Right ventricle myocardium inferior (tissue), 1 donor: ENCODE measurements at regions not wholly inside any gene's neighbourhood (a gene's known extent, or its start where the extent isn't known, plus 50 kb on each side); places are given as distances from the start of the nearest gene placed in this dataset.
"Not testable (repeated sequence)": the region's sequence is repeated elsewhere in the genome, so short reads cannot be mapped to it uniquely, and the experiment has no call there.

Experiments used
- ATAC-seq: fragments of 200-7000 bp; cut with Tn5 transposase; one replicate; pipeline ENCODE4 v1.9.1; 2020; ENCODE audit warnings: mild to moderate bottlenecking, moderate library complexity
- DNase-seq: peaks from one replicate; pipeline ENCODE4 v3.0.0; 2021; ENCODE audit errors: missing footprints
- intact Hi-C: fragments of 100-400 bp; cut with DNase I; formaldehyde crosslinking; loops from one replicate; pipeline ENCODE4 v1.11.0; 2022
- donor health status: DM: no; HTN: yes; CAD: no; lungs with severe emphysema.

DNA sequence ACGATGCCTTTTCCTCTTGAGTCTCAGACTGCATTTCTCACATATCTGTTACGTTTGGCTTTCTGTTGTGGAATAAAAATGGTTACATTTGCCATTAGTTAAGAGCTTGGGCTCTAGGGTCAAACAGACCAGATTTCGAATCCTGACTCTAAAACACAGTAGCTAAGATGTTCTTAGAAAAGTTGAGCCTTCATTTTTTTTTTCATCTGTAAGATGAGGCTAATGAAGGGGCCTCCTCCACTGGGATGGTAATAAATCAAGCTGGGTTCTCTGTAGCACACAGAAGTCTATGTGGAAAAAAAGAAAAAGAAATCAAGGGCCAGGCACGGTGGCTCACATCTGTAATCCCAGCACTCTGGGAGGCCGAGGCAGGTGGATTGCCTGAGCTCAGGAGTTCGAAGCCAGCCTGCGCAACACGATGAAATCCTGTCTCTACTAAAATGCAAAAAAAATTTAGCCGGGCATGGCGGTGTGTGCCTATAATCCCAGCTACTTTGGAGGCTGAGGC lies 49.9 kb upstream of the CAPRIN1 start:
- intact Hi-C loops, result no loop called here
- DNase-seq (no peak), ATAC-seq (no peak)

DNA sequence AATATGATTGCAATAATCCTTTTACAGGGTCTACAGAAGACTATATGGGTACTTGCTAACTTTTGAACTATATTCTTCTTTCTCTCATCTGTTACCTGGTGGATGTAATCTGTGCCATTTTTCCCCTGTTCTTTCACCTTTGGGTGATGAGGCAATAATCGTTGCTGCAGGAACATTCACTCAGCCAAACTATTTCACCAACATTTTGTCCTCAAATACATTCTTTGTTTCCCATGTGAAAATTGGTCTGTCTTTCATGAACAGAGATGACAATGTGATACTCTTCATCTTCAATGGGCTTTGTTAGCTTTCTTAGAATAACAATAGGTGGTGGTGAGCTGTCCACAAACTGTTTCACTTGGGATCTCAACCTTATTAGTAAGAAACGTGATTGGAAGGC lies 52.1 kb upstream of the CAPRIN1 start:
- no peak for DNase-seq
- no peak for ATAC-seq
- intact Hi-C loops, result loop anchor here (5.0 kb wide), 1 partner anchor 53 kb away; the partner anchor contains the start of gene CAPRIN1

- intact Hi-C loops, result loop anchor here (1.0 to 5.0 kb wide), 4 partner anchors 55 to 362 kb away; partner anchors contain the start of genes CAPRIN1 and NAT10
- ATAC-seq (no peak), DNase-seq (no peak)
These were observed 53.8 kb upstream of the CAPRIN1 start for GRCh38 chr11:33997584-33998251.

DNA sequence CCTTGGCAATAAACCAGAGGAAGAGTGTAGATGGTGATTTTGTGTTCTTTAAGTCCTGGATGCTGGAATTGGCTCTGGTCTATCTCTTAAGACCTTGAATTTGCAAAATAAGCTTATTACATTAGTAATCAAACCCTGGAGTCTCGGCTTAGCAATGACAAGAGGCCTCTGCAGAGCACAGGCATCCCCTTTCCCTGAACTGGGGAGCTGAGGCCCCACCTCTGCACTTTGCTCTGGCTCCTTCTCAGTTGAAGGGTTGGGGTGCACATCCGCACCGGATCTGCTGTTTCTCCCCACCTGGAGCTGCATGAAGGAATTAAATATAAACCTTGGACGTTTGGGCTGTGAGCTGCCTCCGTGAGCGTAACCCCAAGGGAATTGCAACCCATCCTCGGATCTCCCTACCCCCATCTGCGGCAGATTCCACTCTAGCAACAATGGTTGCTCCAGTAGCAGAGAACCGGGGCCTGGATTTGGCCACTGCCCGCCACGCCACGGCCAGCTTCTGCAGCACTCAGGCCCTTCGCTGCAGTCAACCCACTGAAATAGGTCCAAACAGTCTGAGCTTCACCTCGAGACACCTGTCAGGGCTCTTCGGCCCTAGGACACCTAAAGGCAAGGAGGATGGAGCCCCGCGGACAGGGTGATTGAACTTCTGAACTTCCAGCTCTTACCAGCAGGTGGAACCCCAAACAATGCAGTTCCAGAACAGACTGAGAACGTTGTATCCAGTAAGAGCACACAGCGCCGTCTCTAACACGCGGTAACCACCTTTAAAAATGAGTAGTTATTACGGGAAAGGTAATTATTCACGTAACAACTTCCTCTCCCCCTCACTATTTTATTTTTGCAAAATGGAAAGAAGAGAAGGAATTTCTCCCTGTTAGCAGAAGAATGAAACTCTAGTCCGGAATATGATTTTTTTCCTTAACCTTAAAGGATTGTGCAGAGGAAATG lies 54.8 kb upstream of the CAPRIN1 start:
- intact Hi-C loops, result loop anchor here (1.0 to 5.0 kb wide), 4 partner anchors 56 to 363 kb away; partner anchors contain the start of genes CAPRIN1 and NAT10
- ATAC-seq (peak; percentile 94), DNase-seq (no peak)

- intact Hi-C loops, result loop anchor here (5.0 kb wide), 1 partner anchor 57 kb away; the partner anchor contains the start of gene CAPRIN1
- DNase-seq (no peak), ATAC-seq (no peak)
These were observed 56.6 kb upstream of the CAPRIN1 start for GRCh38 chr11:33994937-33995336.

GRCh38 chr11:33991136-33991535 lies 60.4 kb upstream of the CAPRIN1 start:
- intact Hi-C loops, result not testable (repeated sequence)

DNA sequence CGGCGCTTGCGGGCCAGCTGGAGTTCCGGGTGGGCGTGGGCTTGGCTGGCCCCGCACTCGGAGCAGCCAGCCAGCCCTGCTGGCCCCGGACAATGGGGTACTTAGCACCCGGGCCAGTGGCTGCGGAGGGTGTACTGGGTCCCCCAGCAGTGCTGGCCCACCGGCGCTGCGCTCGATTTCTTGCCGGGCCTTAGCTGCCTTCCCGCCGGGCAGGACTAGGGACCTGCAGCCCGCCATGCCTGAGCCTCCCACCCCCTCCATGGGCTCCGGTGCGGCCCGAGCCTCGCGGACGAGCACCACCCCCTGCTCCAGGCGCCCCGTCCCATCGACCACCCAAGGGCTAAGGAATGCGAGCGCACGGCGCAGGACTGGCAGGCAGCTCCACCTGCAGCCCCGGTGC lies 61.4 kb upstream of the CAPRIN1 start:
- DNase-seq, intact Hi-C loops, ATAC-seq: not testable (repeated sequence)

More at GRCh38 chr11:33991136-33991535, 60.4 kb upstream of the CAPRIN1 start:
- ATAC-seq, DNase-seq: not testable (repeated sequence)

- intact Hi-C loops, result loop anchor here (5.0 kb wide), 1 partner anchor 132 kb away; no protein-coding TSS in a partner anchor
- DNase-seq (no peak), ATAC-seq (no peak)
These were observed 62.1 kb upstream of the CAPRIN1 start for GRCh38 chr11:33989461-33989860.

DNA sequence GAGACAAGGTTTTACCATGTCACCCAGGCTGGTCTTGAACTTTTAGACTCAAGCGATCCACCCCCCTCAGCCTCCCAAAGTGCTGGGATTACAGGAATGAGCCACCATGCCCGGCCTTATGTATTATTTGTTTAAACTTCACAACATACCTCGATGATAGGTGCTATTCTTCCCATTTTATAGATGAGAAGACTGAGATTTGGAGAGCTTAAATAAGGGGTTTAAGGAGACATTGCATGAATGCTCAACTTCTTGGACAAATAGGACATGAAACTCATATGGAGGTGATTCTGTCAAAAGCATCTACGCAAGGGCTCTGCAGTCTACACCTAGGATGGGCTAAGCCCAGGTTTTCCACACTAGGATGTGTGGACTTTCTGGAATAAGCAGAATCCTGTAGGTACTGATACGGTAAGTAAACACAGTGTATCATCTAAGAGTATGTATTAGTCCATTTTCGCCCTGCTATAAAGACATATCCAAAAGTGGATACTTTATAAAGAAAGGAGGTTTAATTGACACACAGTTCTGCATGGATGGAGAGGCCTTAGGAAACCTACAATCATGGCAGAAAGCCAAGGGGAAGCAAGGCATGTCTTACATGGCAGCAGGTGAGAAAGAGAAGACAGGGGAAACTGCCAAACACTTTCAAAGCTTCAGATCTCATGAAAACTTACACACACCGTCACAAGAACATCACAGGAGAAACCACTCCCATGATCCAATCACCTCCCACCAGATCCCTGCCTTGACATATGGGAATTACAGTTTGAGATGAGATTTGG lies 62.8 kb upstream of the CAPRIN1 start:
- ATAC-seq (no peak), DNase-seq (no peak)
- intact Hi-C loops, result loop anchor here (5.0 kb wide), 1 partner anchor 131 kb away; no protein-coding TSS in a partner anchor

DNA sequence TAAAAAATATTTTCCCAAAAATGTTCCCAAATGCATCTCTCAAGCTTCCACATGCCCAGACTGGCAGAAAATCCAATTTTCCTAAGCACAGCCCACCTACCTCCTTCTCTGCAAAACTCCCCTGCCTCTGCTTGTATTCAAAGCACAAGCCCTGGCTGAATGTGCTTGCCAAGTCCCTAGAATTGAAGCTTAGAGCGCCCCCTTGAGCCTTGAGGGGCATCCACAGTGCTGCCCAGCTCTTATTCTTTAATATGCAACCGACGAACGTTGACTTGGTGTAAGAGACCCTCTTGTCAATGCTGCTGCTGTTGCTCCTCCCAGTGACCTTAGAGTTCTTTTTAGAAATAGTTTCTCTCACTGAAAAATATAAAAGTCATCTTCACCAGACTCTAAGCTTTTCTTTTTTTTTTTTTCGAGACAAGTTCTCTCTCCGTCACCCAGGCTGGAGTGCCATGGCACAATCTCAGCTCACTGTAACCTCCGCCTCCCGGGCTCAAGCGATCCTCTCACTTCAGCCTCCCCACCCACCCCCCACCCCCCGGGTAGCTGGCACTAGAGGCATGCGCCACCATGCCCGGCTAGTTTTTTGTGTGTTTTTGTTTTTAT lies 63.5 kb upstream of the CAPRIN1 start:
- peak; percentile 75 for DNase-seq
- peak; percentile 83 for ATAC-seq
- intact Hi-C loops, result loop anchor here (5.0 kb wide), 1 partner anchor 131 kb away; no protein-coding TSS in a partner anchor

DNA sequence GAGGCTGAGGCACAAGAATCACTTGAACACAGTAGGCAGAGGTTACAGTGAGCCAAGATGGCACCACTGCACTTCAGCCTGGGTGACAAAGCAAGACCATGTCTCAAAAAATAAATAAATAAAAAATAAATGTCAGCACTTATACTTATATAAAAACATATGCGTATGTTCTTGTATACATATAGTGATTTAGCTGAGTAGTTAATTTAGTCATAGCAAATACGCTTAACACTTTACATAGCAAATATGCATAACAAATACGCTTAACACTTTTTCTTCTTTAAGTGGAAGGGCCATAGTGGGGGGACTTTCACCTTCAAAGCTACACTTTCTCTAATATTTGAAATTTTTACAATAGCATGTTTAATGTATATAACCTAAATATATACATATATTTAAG lies 64.0 kb upstream of the CAPRIN1 start:
- no peak for ATAC-seq

GRCh38 chr11:33986597-33987501 lies 64.7 kb upstream of the CAPRIN1 start:
- not testable (repeated sequence) for ATAC-seq, DNase-seq
- intact Hi-C loops, result loop anchor here (5.0 kb wide), 1 partner anchor 130 kb away; no protein-coding TSS in a partner anchor

More for the DNA sequence above, 64.0 kb upstream of the CAPRIN1 start:
- intact Hi-C loops, result loop anchor here (5.0 kb wide), 1 partner anchor 130 kb away; no protein-coding TSS in a partner anchor
- no peak for DNase-seq

DNA sequence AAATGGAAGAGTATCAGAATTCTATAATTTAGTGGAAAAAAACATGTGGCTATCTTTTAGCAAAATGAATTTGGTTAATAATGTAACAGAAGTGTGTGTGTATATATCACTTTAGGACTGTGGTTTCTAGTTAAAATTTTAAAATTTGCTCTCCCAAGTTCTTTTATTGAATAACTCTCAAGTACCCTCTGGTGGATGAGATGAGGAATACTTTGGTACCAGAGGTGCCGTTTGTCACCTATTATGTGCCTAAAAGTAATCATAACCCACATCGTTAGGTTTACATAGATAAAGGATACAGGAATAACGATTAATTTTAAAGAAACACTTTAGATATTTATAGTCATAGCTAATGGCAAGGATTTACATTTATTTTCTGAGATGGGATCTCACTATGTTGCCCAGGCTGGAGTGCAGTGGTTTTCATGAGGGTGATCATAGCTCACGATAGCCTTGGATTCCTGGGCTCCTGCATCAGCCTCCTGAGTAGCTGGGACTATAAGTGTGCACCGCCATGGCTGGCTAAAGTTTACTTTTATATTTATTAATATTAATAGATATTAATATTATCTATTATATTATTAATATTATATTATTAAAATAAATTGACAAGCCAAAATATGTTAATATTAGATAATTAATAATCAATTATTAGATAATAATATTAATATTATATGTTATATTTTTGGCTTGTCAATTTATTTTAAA lies 66.7 kb upstream of the CAPRIN1 start:
- intact Hi-C loops, result loop anchor here (5.0 kb wide), 1 partner anchor 128 kb away; no protein-coding TSS in a partner anchor
- no peak for ATAC-seq
- no peak for DNase-seq

DNA sequence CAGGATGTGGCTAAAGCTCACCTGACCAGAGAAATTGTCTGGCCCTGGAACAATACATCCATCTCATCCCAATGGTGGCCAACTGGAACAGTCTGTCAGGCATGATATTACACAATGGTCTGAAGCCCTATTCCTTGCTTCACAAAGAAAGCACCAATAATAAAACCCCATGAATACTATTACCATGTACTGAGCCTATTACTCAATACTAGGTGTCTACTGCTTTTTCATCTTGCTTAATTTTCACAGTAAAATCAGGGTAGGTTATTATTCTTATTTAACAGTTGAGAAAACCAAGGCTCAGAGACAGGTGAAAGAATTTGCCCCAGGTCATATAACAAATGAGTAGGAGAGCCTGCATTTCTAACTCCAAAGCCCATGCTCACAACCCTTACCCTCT lies 68.9 kb upstream of the CAPRIN1 start:
- intact Hi-C loops, result no loop called here

GRCh38 chr11:33980897-33981296 lies 70.6 kb upstream of the CAPRIN1 start:
- no peak for DNase-seq
- ATAC-seq, result no peak
- intact Hi-C loops, result no loop called here

More for the DNA sequence above, 68.9 kb upstream of the CAPRIN1 start:
- ATAC-seq (no peak), DNase-seq (no peak)

- DNase-seq, result no peak
These were observed 73.2 kb upstream of the CAPRIN1 start for GRCh38 chr11:33978376-33978775.

More at GRCh38 chr11:33978376-33978775, 73.2 kb upstream of the CAPRIN1 start:
- intact Hi-C loops, result no loop called here
- ATAC-seq, result no peak
